Mammary epithelial cell (primary cell): ENCODE measurements at regions not wholly inside any gene's neighbourhood (a gene's known extent, or its start where the extent isn't known, plus 50 kb on each side); places are given as distances from the start of the nearest gene placed in this dataset.

Source experiments
- CTCF ChIP-seq, 2 donors: IDR thresholded peaks in 1 of 2; conservative IDR thresholded peaks in 1 of 2; 2 replicates each; pipeline ENCODE4 v1.5.1; 2011 to 2012; ENCODE audit warnings: inconsistent platforms in 2 of 2, low read length in 2 of 2, mild to moderate bottlenecking in 2 of 2, control low read depth in 1 of 2, low read depth in 1 of 2; ENCODE audit not compliant: insufficient read depth in 1 of 2; ENCODE audit errors: extremely low read depth in 1 of 2
- EZH2 ChIP-seq: IDR thresholded peaks from 2 replicates; pipeline ENCODE4 v1.6.1; 2012; ENCODE audit warnings: low read length, inconsistent platforms, borderline replicate concordance

GRCh38 chr4:89175611-89176010 lies 64.3 kb downstream of the TIGD2 start:
- TF ChIP-seq CTCF (conservative IDR thresholded peaks at IDR 0.05 in 1 of 2, IDR thresholded peaks at IDR 0.05 in 1 of 2; ENCODE audit: extremely low read depth in 1 of 2, insufficient read depth in 1 of 2, low read depth in 1 of 2, low read length in 2 of 2) (no peak), EZH2 (no peak)
